GM18867 (cell line): ENCODE measurements at regions not wholly inside any gene's neighbourhood (a gene's known extent, or its start where the extent isn't known, plus 50 kb on each side); places are given as distances from the start of the nearest gene placed in this dataset.

Experiments used
- ATAC-seq: cut with Tn5 transposase; IDR thresholded peaks from one replicate; pipeline ENCODE4 v1.9.1; 2021; ENCODE audit warnings: mild to moderate bottlenecking, moderate library complexity; ENCODE audit not compliant: unreplicated experiment

- no peak for ATAC-seq
Observed at GRCh38 chr16:86353148-86353547, 157.2 kb upstream of the FOXF1 start.

GRCh38 chr16:86353948-86354347 lies 156.4 kb upstream of the FOXF1 start:
- ATAC-seq, result no peak

GRCh38 chr16:86354641-86355513 lies 155.4 kb upstream of the FOXF1 start:
- ATAC-seq, result no peak

GRCh38 chr16:86355531-86355930 lies 154.8 kb upstream of the FOXF1 start:
- no peak for ATAC-seq

GRCh38 chr16:86355951-86356350 lies 154.4 kb upstream of the FOXF1 start:
- ATAC-seq, result no peak

GRCh38 chr16:86356804-86357203 lies 153.5 kb upstream of the FOXF1 start:
- ATAC-seq, result no peak

- ATAC-seq, result no peak
Observed at GRCh38 chr16:86357303-86357702, 153.0 kb upstream of the FOXF1 start.

GRCh38 chr16:86357950-86358349 lies 152.4 kb upstream of the FOXF1 start:
- no peak for ATAC-seq

GRCh38 chr16:86359571-86359970 lies 150.8 kb upstream of the FOXF1 start:
- ATAC-seq, result no peak

- no peak for ATAC-seq
Observed at GRCh38 chr16:86362155-86362849, 148.0 kb upstream of the FOXF1 start.

GRCh38 chr16:86363057-86363490 lies 147.3 kb upstream of the FOXF1 start:
- ATAC-seq, result no peak

GRCh38 chr16:86363836-86364618 lies 146.3 kb upstream of the FOXF1 start:
- ATAC-seq, result no peak

GRCh38 chr16:86364653-86365380 lies 145.5 kb upstream of the FOXF1 start:
- no peak for ATAC-seq

GRCh38 chr16:86365513-86366273 lies 144.6 kb upstream of the FOXF1 start:
- no peak for ATAC-seq

GRCh38 chr16:86366481-86366880 lies 143.8 kb upstream of the FOXF1 start:
- no peak for ATAC-seq

GRCh38 chr16:86367291-86368072 lies 142.8 kb upstream of the FOXF1 start:
- ATAC-seq, result no peak

- no peak for ATAC-seq
Observed at GRCh38 chr16:86368261-86368660, 142.1 kb upstream of the FOXF1 start.

- no peak for ATAC-seq
Observed at GRCh38 chr16:86370062-86370461, 140.3 kb upstream of the FOXF1 start.

- no peak for ATAC-seq
Observed at GRCh38 chr16:86371083-86371803, 139.1 kb upstream of the FOXF1 start.
